ENCODE measurements at regions not wholly inside any gene's neighbourhood (a gene's known extent, or its start where the extent isn't known, plus 50 kb on each side); places are given as distances from the start of the nearest gene placed in this dataset.

GRCh38 chr2:14952400-14952963 is 320.0 kb downstream of the LRATD1 start:
- TF ChIP-seq CTCF (conservative IDR thresholded peaks at IDR 0.05 in 1 of 2, IDR thresholded peaks at IDR 0.05 in 1 of 2; ENCODE audit: low read depth in 1 of 2, low read length in 2 of 2) (no peak), EZH2 (IDR thresholded peaks at IDR 0.05; ENCODE audit: low read length, missing control alignments) (no peak)
